ENCODE measurements at regions not wholly inside any gene's neighbourhood (a gene's known extent, or its start where the extent isn't known, plus 50 kb on each side); places are given as distances from the start of the nearest gene placed in this dataset.

GRCh38 chr3:25910105-25910504 lies 120.2 kb downstream of the OXSM start:
- TF ChIP-seq SP1 (IDR thresholded peaks at IDR 0.05) (no peak), RXRA (IDR thresholded peaks at IDR 0.05) (no peak), ATF3 (IDR thresholded peaks at IDR 0.05) (no peak), REST (IDR thresholded peaks at IDR 0.05) (no peak), EGR1 (IDR thresholded peaks at IDR 0.05; ENCODE audit: low read depth in 2 of 2) (no peak), GABPA (IDR thresholded peaks at IDR 0.05 in 1 of 2, conservative IDR thresholded peaks at IDR 0.05 in 1 of 2) (no peak), JUND (IDR thresholded peaks at IDR 0.05) (no peak), YY1 (IDR thresholded peaks at IDR 0.05) (no peak), HNF4G (IDR thresholded peaks at IDR 0.05) (no peak), FOXA2 (IDR thresholded peaks at IDR 0.05) (no peak)
- TF ChIP-seq, protein P1, sequence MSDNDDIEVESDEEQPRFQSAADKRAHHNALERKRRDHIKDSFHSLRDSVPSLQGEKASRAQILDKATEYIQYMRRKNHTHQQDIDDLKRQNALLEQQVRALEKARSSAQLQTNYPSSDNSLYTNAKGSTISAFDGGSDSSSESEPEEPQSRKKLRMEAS (IDR thresholded peaks at IDR 0.05), result no peak
- TF ChIP-seq, protein P2, sequence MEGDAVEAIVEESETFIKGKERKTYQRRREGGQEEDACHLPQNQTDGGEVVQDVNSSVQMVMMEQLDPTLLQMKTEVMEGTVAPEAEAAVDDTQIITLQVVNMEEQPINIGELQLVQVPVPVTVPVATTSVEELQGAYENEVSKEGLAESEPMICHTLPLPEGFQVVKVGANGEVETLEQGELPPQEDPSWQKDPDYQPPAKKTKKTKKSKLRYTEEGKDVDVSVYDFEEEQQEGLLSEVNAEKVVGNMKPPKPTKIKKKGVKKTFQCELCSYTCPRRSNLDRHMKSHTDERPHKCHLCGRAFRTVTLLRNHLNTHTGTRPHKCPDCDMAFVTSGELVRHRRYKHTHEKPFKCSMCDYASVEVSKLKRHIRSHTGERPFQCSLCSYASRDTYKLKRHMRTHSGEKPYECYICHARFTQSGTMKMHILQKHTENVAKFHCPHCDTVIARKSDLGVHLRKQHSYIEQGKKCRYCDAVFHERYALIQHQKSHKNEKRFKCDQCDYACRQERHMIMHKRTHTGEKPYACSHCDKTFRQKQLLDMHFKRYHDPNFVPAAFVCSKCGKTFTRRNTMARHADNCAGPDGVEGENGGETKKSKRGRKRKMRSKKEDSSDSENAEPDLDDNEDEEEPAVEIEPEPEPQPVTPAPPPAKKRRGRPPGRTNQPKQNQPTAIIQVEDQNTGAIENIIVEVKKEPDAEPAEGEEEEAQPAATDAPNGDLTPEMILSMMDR (IDR thresholded peaks at IDR 0.05; ENCODE audit: low read depth, low read length, missing input control), result no peak

All from liver (tissue), 3 donors.